ENCODE measurements at regions not wholly inside any gene's neighbourhood (a gene's known extent, or its start where the extent isn't known, plus 50 kb on each side); places are given as distances from the start of the nearest gene placed in this dataset.

- TF ChIP-seq, protein P1, sequence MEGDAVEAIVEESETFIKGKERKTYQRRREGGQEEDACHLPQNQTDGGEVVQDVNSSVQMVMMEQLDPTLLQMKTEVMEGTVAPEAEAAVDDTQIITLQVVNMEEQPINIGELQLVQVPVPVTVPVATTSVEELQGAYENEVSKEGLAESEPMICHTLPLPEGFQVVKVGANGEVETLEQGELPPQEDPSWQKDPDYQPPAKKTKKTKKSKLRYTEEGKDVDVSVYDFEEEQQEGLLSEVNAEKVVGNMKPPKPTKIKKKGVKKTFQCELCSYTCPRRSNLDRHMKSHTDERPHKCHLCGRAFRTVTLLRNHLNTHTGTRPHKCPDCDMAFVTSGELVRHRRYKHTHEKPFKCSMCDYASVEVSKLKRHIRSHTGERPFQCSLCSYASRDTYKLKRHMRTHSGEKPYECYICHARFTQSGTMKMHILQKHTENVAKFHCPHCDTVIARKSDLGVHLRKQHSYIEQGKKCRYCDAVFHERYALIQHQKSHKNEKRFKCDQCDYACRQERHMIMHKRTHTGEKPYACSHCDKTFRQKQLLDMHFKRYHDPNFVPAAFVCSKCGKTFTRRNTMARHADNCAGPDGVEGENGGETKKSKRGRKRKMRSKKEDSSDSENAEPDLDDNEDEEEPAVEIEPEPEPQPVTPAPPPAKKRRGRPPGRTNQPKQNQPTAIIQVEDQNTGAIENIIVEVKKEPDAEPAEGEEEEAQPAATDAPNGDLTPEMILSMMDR (IDR thresholded peaks at IDR 0.05; ENCODE audit: low read length), result no peak
- TF ChIP-seq EZH2phosphoT487 (IDR thresholded peaks at IDR 0.05; ENCODE audit: low read length), result no peak
Measured at GRCh38 chr2:234386971-234387370, 109.9 kb downstream of the ARL4C start.
